Chondrocyte (in vitro differentiated cells): ENCODE measurements at regions not wholly inside any gene's neighbourhood (a gene's known extent, or its start where the extent isn't known, plus 50 kb on each side); places are given as distances from the start of the nearest gene placed in this dataset.

Experiments
- DNase-seq: peaks from one replicate; pipeline ENCODE4 v3.0.0; 2021; ENCODE audit warnings: mixed read lengths, low spot score
- H3K27ac Mint-ChIP-seq: one replicate; pipeline ENCODE4 v1.8.0; 2021; ENCODE audit warnings: mild to moderate bottlenecking, moderate library complexity, mixed read lengths; ENCODE audit not compliant: unreplicated experiment
- H3K27me3 Mint-ChIP-seq: 2 replicates; pipeline ENCODE4 v1.8.0; 2021; ENCODE audit warnings: low read depth, mixed read lengths
- H3K36me3 Mint-ChIP-seq: 2 replicates; pipeline ENCODE4 v1.8.0; 2021; ENCODE audit warnings: low read depth, mixed read lengths
- H3K4me1 Mint-ChIP-seq: 2 replicates; pipeline ENCODE4 v1.8.0; 2021; ENCODE audit warnings: low read depth, mild to moderate bottlenecking, mixed read lengths
- H3K4me3 Mint-ChIP-seq: one replicate; pipeline ENCODE4 v1.8.0; 2021; ENCODE audit warnings: mild to moderate bottlenecking, moderate library complexity, mixed read lengths; ENCODE audit not compliant: unreplicated experiment
- H3K9me3 Mint-ChIP-seq: 2 replicates; pipeline ENCODE4 v1.8.0; 2021; ENCODE audit warnings: low read depth, mixed read lengths
- TF ChIP-seq, protein P1 (sequence below): fragments of 200-600 bp; sonication (generic); IDR thresholded peaks from 2 replicates; pipeline ENCODE4 v1.5.0; 2021; ENCODE audit warnings: antibody characterized with exemption, mild to moderate bottlenecking, moderate library complexity

DNA sequence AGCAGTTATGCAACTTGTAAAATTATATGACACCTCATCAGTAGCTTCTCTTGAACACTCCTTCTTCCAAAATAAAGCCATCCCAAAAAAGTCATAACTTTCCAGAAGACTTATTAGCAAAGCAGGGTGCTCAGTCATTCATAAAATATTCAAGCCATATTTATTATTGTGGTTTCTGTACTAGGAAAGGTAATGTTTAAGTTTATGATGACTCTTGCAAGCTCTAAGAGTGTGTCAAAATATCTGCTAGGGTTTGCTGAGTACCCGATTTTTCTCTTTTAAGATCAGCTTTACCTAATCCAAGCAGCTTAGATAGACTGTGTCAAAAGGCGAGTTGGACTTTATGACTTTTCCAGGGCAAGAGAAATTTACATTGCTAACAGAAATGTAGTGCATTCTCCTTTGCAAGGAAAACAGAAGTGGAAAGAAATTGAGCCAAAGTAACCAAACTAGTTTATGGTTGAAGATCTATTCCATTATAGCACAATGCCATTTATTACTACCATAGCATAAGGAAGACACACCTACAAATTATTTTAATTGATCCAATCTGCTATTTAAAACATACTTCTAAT is 98.0 kb upstream of the SOX6 start:
- H3K9me3 Mint-ChIP-seq, result no peaks in the 10 kb centered on the region
- no peaks in the 10 kb centered on the region for H3K27me3 Mint-ChIP-seq
- H3K4me1 Mint-ChIP-seq, result peaks cover 22% of the 10 kb centered on the region
- DNase-seq, result no peak
- H3K27ac Mint-ChIP-seq, result no peak overlapping the region
- no peaks in the 10 kb centered on the region for H3K36me3 Mint-ChIP-seq
- TF ChIP-seq, protein P1, sequence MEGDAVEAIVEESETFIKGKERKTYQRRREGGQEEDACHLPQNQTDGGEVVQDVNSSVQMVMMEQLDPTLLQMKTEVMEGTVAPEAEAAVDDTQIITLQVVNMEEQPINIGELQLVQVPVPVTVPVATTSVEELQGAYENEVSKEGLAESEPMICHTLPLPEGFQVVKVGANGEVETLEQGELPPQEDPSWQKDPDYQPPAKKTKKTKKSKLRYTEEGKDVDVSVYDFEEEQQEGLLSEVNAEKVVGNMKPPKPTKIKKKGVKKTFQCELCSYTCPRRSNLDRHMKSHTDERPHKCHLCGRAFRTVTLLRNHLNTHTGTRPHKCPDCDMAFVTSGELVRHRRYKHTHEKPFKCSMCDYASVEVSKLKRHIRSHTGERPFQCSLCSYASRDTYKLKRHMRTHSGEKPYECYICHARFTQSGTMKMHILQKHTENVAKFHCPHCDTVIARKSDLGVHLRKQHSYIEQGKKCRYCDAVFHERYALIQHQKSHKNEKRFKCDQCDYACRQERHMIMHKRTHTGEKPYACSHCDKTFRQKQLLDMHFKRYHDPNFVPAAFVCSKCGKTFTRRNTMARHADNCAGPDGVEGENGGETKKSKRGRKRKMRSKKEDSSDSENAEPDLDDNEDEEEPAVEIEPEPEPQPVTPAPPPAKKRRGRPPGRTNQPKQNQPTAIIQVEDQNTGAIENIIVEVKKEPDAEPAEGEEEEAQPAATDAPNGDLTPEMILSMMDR, result no peak
- H3K4me3 Mint-ChIP-seq, result no peak overlapping the region

DNA sequence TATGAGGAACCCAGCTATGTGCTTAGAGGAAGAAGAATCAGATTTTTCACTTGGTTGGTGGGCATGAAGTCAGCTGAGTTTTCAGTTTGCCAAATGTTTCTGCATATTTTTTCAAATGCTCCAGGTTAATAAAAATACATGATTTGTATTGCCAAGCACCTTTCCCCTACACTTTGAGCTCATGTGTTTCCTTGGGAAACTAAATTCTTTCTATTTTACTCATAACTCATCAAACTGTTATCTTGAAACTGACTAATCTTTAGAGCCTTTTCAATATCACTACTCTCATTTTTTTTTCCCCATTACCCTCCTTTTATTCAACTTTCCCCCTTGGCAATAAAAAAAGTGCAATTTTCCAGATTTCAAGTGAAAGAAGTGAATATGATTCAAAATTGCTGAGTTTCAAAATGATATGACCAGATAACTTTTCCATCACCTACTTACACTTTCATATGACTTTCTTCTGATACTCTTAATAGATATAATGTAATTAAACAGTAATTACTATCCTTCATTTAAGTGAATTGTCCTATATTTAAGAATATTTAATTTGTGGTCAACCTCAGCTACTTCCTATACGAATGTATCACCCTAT is 91.9 kb upstream of the SOX6 start:
- DNase-seq, result no peak
- no peak overlapping the region for H3K4me3 Mint-ChIP-seq
- TF ChIP-seq, protein P1, result no peak
- no peak overlapping the region for H3K27ac Mint-ChIP-seq
- peaks cover 3% of the 10 kb centered on the region for H3K4me1 Mint-ChIP-seq
- H3K27me3 Mint-ChIP-seq, result no peaks in the 10 kb centered on the region
- H3K36me3 Mint-ChIP-seq, result peaks cover 1% of the 10 kb centered on the region
- no peaks in the 10 kb centered on the region for H3K9me3 Mint-ChIP-seq

DNA sequence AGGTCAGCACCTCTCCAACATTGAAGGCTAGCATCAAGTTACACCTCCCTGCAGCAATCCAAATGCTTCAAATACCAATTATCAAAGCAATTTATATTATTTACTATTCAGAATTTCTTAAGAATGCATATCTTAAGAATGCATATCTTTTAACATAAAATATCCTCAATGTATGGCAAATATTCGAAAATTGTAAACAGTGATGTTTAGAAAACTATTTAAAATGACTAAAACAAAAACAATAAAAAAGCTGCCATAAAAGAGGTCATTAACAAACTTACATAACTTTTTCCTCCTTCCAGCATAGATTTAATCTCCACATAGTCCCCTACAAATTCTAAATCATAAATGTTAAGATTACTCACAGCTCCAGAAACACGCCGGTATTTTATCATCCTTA is 85.1 kb upstream of the SOX6 start:
- Mint-ChIP-seq H3K9me3 (no peaks in the 10 kb centered on the region), H3K4me1 (peaks cover 3% of the 10 kb centered on the region), H3K27me3 (no peaks in the 10 kb centered on the region), H3K4me3 (no peak overlapping the region), H3K36me3 (no peaks in the 10 kb centered on the region), H3K27ac (no peak overlapping the region)
- no peak for DNase-seq
- TF ChIP-seq, protein P1, result no peak

DNA sequence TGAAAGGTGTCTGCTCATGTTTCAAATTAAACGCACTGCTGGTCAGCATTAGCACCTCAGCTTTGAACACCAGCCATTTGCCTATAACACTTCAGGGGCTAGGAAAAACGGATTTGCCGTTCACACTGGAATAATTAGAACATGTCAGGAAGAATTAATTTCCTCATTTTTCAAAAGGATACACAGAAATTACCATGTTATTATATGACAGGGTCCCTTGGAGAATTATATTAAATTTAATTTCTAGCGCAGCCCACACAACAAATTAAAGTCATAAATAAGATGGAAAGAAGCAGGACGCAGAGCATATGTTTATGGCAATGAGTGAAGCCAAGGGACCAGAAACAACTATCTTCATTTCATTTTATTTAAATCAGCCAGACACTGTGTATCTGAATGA is 83.8 kb upstream of the SOX6 start:
- Mint-ChIP-seq H3K27ac (no peak overlapping the region), H3K9me3 (no peaks in the 10 kb centered on the region), H3K27me3 (no peaks in the 10 kb centered on the region), H3K4me3 (no peak overlapping the region), H3K36me3 (no peaks in the 10 kb centered on the region), H3K4me1 (peaks cover 3% of the 10 kb centered on the region)
- DNase-seq, result no peak
- TF ChIP-seq, protein P1, result no peak

DNA sequence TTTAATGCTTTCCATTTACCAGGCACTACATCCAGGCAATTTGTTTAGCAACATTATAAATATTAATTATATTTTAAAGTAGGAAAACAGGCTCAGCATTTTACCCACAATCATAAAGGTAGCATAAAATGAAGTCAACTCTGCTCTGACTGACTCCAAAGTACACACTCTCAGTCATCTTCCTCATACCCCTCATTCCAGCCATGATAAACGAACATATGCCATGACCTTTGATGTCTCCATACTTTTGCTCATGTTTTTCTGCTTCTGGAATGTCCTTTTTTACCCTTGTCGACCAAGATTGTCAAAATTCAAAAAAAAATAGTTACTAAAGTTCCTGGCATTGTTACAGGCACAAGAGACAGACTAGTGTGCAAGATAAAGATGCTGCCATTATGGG is 77.7 kb upstream of the SOX6 start:
- TF ChIP-seq, protein P1, result no peak
- no peaks in the 10 kb centered on the region for H3K27me3 Mint-ChIP-seq
- no peak for DNase-seq
- peaks cover 7% of the 10 kb centered on the region for H3K36me3 Mint-ChIP-seq
- H3K9me3 Mint-ChIP-seq, result peaks cover 20% of the 10 kb centered on the region
- peaks cover 6% of the 10 kb centered on the region for H3K4me1 Mint-ChIP-seq
- no peak overlapping the region for H3K4me3 Mint-ChIP-seq
- no peak overlapping the region for H3K27ac Mint-ChIP-seq
